ENCODE measurements at regions not wholly inside any gene's neighbourhood (a gene's known extent, or its start where the extent isn't known, plus 50 kb on each side); places are given as distances from the start of the nearest gene placed in this dataset.
A peak's percentile ranks its signal among the peaks of the same experiment; 100 is the strongest.

DNA sequence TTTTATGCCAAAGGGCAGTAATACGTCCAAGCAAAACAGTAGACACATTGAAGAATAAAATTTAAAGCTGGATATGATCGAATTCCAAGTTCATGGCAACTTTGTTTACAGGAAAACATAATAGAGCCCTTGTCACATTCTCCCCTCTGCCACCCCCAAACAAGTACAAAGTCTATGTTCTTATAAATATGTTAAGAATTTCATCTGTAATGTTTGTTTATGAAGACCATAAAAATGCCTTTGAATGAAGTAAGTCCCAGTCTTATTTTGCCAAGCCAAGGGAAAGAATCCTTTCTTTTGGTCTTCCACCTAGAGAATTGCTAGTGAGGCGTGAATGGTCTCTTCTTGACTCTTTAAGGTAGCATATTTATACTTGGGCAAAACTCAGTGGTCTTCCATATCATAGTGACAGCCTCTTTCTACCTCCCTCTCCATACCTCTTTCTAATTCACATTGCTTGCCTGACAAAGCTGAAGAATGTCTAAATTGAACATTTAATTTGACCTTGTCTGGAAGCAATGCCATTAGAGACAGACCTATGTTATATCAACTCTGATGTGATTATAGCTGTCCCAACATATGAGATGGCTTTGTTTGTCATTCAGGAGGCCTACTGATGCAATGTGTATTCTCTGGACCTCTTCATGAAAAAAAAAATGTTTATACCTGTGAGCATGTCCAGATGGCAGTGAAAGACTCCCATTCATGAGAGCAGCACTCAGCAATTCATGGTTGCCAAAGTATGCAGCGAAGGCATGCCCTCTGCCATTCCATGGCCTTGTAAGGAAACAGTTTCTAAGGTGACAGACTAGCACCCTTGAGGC lies 70.6 kb upstream of the CCN2 start (continued):
- TF ChIP-seq ATF6 (CRISPR knock-in tag; conservative IDR thresholded peaks at IDR 0.05) (no peak), KLF16 (CRISPR knock-in tag; IDR thresholded peaks at IDR 0.05) (peak in 1 of 2 experiments; percentile 49; a peak in 1 of 4 replicates), FUBP1 (CRISPR knock-in tag; IDR thresholded peaks at IDR 0.05; ENCODE audit: borderline replicate concordance) (no peak), MLXIP (CRISPR knock-in tag; IDR thresholded peaks at IDR 0.05; ENCODE audit: borderline replicate concordance) (no peak), MED8 (CRISPR knock-in tag; IDR thresholded peaks at IDR 0.05; ENCODE audit: insufficient replicate concordance) (no peak), ZNF562 (CRISPR knock-in tag; IDR thresholded peaks at IDR 0.05; ENCODE audit: borderline replicate concordance) (no peak), PTBP1 (IDR thresholded peaks at IDR 0.05; ENCODE audit: low read depth, low read length, poor library complexity, severe bottlenecking) (no peak), TOPORS (CRISPR knock-in tag; IDR thresholded peaks at IDR 0.05) (no peak), YEATS4 (CRISPR knock-in tag; IDR thresholded peaks at IDR 0.05; ENCODE audit: borderline replicate concordance) (no peak), ZNF720 (CRISPR knock-in tag; IDR thresholded peaks at IDR 0.05) (no peak), NCOA2 (CRISPR knock-in tag; IDR thresholded peaks at IDR 0.05) (peak; percentile 59), HNRNPL (IDR thresholded peaks at IDR 0.05; ENCODE audit: low read depth, low read length) (no peak), SP140L (CRISPR knock-in tag; IDR thresholded peaks at IDR 0.05; ENCODE audit: borderline replicate concordance) (no peak)
- TF ChIP-seq, protein P1, sequence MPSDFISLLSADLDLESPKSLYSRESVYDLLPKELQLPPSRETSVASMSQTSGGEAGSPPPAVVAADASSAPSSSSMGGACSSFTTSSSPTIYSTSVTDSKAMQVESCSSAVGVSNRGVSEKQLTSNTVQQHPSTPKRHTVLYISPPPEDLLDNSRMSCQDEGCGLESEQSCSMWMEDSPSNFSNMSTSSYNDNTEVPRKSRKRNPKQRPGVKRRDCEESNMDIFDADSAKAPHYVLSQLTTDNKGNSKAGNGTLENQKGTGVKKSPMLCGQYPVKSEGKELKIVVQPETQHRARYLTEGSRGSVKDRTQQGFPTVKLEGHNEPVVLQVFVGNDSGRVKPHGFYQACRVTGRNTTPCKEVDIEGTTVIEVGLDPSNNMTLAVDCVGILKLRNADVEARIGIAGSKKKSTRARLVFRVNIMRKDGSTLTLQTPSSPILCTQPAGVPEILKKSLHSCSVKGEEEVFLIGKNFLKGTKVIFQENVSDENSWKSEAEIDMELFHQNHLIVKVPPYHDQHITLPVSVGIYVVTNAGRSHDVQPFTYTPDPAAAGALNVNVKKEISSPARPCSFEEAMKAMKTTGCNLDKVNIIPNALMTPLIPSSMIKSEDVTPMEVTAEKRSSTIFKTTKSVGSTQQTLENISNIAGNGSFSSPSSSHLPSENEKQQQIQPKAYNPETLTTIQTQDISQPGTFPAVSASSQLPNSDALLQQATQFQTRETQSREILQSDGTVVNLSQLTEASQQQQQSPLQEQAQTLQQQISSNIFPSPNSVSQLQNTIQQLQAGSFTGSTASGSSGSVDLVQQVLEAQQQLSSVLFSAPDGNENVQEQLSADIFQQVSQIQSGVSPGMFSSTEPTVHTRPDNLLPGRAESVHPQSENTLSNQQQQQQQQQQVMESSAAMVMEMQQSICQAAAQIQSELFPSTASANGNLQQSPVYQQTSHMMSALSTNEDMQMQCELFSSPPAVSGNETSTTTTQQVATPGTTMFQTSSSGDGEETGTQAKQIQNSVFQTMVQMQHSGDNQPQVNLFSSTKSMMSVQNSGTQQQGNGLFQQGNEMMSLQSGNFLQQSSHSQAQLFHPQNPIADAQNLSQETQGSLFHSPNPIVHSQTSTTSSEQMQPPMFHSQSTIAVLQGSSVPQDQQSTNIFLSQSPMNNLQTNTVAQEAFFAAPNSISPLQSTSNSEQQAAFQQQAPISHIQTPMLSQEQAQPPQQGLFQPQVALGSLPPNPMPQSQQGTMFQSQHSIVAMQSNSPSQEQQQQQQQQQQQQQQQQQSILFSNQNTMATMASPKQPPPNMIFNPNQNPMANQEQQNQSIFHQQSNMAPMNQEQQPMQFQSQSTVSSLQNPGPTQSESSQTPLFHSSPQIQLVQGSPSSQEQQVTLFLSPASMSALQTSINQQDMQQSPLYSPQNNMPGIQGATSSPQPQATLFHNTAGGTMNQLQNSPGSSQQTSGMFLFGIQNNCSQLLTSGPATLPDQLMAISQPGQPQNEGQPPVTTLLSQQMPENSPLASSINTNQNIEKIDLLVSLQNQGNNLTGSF (CRISPR knock-in tag; IDR thresholded peaks at IDR 0.05): no peak
- TF ChIP-seq, protein P2, sequence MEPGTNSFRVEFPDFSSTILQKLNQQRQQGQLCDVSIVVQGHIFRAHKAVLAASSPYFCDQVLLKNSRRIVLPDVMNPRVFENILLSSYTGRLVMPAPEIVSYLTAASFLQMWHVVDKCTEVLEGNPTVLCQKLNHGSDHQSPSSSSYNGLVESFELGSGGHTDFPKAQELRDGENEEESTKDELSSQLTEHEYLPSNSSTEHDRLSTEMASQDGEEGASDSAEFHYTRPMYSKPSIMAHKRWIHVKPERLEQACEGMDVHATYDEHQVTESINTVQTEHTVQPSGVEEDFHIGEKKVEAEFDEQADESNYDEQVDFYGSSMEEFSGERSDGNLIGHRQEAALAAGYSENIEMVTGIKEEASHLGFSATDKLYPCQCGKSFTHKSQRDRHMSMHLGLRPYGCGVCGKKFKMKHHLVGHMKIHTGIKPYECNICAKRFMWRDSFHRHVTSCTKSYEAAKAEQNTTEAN (CRISPR knock-in tag; conservative IDR thresholded peaks at IDR 0.05): no peak

Data from HepG2 (cell line).